NT2/D1 (cell line): ENCODE measurements at regions not wholly inside any gene's neighbourhood (a gene's known extent, or its start where the extent isn't known, plus 50 kb on each side); places are given as distances from the start of the nearest gene placed in this dataset.

Experiments used
- SUZ12 ChIP-seq: IDR thresholded peaks from 2 replicates; pipeline ENCODE4 v1.6.1; 2011; ENCODE audit not compliant: insufficient read length, insufficient read depth; ENCODE audit errors: extremely low read depth
- ZNF274 ChIP-seq: IDR thresholded peaks from 2 replicates; pipeline ENCODE4 v1.6.1; 2011; ENCODE audit warnings: mild to moderate bottlenecking, low read depth, low read length

DNA sequence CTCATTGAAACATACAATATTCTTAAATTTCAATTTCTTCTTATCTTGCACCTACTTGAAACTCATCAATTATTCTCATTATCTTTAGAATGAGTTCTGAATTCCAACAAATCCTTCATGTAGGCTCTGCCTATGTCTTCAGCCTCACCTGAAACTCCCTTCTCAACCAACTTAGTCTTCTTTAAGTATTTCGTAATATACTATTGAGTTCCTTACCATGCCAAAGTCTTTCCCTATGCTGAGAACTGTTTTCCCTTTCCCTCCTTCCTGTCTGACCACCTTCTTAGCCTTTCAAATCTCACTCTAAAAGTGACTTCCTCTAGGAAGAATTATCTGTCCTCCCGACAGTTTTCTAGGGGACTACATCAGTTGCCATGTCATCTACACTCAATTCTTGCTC, 50.9 kb upstream of the ZFAND5 start:
- TF ChIP-seq SUZ12 (no peak), ZNF274 (no peak)
